Inflammatory macrophage (primary cell): ENCODE measurements at regions not wholly inside any gene's neighbourhood (a gene's known extent, or its start where the extent isn't known, plus 50 kb on each side); places are given as distances from the start of the nearest gene placed in this dataset.
"Not testable (repeated sequence)": the region's sequence is repeated elsewhere in the genome, so short reads cannot be mapped to it uniquely, and the experiment has no call there.

Source experiments
- DNase-seq, 2 donors: peaks; one replicate each; pipeline ENCODE4 v3.0.0-alpha.2; 2020 to 2022

DNA sequence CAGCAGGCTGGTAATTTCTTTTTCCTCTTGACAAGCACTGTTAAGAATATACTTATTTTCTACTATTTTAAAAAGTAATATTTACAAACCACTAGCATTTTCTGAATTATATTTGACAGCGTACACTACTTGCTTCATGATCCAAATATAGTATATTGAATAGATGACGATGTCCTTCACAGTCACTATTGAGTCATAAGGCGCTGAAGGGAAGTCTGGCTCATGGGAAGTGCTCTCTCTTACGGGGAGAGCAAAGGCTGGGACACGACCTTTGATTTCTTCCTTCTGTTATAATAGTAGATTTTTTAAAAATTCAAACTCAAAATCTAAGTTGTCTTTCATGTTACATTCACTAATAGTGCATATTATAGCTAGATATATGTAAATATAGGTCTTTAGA lies 357.1 kb downstream of the SOCS6 start:
- DNase-seq: no peak

DNA sequence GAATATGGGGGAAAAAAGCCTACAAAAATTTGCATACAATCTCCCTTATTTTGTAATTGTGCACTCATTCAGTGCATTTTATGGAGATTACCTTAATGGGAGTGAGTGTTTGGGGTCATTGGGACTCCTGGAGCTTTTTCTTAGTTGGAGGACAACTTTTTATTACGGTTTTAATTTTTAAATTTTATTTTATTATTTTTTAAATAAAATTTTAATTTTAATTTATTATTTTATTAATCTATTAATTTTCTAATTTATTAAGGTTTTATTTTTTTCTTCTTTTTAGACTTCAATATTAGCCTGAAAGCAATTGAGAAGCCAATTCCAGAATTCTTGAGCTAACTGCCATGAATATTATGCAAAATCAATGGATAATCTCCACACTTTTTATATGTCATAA lies 355.0 kb downstream of the SOCS6 start:
- no peak for DNase-seq

DNA sequence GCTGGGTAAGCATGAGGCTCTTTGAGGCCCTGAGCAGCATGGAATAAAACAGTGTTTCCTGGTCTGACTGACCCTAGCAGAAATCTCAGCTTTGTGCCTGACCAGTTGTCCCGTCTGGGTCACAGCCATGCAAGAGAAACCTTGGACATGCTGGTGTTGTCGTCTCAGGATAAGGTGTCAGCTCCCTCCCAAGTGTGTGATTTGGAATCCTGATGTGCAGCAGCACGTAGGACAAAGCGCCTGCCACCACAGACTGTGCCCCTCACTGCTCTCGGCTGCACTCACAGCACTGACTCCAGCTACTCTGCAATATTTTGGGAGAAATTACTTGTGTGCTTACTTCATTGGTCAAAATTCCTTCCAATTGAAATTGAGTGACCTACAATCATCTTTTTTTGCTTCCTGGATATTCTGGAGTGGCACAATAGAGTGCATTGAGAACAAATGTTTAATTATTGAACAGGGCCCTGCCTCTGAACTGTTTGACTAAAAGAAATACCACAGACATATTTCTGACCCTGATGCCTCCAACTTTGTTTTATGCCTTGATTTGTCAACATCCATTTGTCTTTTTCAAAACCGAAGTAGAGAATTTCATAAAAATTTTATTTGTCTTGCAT lies 352.4 kb downstream of the SOCS6 start:
- DNase-seq: no peak

DNA sequence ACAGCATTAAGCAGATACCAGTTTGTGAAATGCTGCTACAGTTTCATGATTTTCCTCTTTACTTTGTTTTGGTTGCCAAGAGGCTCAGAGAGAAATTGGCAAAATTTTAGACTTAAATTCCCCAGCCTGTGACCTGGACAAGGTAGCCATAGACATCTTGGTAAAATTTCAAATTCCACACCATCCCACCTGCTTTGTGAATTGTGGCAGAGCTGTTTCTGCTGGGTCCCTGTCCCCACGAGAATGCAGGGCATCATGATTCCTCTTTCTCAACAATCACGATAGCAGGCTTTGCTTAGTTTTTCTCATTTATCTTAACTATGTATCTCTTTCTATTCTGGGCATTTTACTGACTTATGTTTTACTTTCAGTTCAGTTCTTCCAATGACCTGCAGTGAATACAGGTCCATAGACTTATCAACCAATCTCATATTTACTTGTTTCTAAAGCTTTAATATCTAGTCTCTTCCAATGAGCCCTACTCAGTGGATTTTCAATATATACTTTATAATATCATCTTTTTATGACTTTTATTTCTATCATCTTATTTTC lies 351.6 kb downstream of the SOCS6 start:
- no peak for DNase-seq

DNA sequence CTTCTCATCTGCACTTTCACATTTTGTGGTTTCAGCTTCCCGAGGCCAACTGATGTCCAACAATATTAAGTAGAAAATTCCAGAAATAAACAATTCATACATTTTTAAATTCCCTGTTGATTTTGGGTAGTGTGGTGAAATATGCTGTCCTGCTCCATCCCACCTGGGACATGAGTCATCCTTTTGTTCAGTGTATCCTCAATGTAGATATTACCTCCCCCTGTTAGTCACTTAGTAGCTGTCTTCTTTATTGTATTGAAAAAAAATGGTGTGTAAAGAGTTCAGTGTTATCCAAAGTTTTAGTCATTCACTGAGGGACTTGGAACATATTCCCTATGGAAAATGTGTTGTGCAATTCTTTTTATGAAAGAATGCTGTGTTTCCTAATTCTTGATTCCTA lies 348.1 kb downstream of the SOCS6 start:
- no peak for DNase-seq

DNA sequence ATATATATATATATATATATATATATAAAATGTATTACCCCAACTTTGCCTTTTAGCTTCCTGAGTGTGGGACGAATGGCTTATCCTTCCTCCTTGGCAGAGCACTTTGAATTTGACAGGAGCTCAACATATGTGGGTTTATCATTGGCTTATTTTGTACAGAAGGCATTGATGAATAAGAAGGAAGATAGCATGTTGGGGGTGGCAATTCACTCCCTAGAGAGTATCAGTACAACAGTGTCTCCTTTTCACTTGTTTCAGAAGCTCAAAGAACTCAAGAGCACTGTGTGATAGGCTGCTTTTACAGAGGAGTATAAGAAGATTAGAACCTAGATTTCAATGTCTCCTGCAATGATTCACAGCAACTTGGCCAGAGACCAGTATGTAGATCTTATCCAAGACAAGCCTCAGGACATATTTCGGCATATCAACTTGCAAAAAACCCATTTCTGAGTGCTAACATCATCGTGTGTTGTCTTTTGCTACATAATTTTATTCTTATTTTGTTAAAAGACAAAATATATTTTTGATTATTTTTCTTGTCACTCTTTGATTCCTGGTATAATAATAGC lies 345.8 kb downstream of the SOCS6 start:
- DNase-seq: no peak

DNA sequence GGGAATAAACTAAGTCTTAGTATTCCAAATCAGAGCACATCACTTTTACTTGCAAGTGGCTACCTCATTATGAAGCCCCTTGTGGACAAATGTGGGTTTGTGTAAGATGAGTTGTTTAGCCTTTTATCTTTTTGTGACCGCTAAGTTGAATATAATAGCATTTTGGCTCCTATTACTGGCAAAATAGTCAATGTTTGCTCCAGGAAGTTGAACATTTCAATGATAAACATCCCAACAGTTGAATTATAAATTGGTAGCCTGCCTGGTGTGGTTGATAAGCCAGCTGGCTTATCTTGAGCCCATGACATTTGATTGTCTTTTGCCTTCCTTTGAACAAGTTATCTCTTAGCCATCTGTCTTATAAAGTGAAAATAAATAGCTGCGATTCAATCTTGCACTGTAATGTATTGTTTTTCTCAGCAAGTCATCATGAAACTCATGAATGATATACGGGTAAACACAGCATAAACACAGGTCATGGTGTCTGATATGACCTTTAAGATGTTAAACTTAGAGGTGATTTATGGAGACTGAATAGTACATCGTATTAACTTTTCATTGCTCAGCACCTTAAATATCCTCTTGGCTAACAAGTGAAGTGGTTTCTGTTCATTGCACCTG lies 338.4 kb downstream of the SOCS6 start:
- DNase-seq: no peak

DNA sequence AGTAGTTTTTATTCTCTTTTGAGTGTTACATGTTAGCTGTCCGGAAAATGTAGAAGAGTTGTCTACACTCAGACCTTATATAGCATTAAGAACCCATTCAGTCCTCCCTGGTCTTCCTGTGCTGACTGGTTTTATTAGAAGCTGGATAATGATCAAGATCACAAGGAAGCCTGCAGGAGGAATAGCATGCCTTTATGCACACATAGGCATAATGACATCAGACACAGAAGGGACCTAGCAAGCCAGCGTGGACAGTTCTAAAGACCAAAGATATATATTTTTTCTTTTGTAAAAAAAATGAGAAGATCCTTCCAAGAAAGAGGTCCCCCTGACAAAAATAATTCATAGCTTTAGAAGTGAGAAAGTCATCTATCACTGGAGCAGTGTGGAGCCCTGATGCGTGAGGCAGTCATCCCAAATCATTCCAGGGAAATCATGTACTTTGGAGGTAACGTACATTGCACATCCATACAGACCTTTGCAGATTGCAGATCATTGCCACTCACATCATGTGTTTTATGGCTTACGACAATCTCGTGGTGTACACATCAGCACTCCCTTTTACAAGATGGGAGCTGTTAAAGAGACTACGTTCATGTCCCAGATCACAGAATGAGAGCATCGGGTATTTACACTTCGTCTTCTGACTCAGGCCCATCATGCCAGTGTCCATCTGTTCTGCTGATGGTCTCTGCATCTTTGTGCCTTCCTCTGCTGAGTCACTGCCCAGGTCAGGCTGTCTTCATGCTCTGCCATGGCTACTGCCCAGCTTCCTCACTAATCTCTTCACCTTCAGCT lies 334.0 kb downstream of the SOCS6 start:
- no peak for DNase-seq

DNA sequence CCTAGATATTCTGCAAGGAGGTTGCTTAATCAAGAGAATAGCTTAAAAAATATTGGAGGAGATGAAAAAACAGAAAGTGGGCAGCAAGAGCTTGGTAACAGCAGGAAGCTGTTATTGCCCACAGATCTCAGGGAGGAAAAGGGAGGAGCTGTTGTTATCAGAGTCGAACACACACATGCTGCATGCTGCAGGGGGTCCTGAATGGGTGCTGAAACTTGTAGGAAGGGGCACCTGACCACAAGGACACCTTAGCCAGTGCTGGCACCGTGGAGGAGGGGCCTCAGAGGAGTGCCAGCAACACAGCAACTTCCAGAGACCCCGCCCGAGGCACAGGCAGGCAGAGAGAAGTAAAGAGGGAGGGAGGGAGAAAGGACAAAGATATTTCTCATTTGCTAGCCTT lies 332.9 kb downstream of the SOCS6 start:
- no peak for DNase-seq

DNA sequence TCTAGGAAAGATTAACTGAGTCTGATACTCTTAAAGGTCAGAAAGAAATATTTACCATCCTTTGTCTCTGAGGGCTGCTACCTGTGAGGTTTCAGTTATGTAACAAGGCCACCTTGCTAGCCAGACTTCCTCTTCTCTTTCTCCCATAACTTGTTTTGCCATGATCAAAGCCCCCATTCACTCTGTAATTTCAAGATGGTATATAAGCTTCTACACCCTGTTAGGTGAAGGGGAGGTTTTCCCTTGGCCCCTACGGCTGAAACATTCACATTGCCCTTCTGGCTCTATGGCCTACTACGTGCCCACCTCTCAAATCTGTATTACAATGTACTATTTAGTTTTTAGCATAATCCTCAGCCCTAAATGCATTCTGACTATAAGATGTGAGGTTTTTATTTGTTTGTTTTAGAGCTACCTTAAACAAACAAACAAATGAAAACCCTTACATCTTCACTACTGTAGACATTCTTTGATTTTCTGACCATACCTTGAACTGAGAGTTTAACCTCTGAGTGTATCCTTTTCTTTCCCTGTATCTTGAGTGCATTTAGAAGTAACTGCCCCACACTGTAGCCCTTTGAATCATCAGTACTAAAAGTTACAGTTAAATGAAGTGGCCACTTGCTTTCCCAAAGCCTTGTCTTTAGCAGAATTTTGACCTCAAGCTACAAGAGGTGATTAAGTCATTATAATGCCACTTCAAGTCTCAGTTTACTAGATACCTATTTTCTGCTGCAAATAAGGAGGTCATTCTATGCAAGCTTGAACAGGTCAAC lies 332.2 kb downstream of the SOCS6 start:
- no peak for DNase-seq

DNA sequence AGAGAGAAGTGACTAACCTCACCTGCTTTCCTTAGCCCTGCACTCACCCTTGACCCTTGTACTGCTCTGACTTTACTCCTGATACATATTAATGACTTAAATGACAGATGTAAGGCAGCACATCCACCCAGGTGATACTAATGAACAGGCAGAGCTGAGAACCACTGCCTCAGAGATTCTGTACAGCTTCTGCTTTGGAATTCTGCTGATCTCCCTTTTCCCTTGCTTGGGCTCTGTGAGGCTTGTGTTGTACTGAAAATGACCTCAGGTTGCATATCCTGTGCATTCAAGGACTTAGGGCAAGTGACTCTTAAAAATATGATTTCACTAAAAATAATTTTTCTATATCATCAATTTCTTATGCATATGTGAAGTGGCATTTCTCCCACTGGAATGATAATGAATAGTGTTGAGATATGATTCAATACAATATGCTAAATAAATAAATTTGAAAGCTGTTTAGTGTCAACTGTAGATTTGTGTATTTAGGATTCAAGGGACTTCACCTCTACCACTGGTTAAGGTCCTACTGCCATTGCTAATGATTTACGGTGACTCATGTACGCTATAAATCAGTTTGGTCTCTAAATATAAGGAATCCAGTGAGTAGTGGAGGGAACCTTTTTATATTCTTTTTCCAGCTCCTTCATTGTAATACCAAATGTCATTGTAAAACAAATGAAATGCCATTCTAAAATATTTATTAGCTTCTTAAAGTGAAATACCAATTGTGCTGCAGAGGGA lies 328.3 kb downstream of the SOCS6 start:
- DNase-seq: no peak

DNA sequence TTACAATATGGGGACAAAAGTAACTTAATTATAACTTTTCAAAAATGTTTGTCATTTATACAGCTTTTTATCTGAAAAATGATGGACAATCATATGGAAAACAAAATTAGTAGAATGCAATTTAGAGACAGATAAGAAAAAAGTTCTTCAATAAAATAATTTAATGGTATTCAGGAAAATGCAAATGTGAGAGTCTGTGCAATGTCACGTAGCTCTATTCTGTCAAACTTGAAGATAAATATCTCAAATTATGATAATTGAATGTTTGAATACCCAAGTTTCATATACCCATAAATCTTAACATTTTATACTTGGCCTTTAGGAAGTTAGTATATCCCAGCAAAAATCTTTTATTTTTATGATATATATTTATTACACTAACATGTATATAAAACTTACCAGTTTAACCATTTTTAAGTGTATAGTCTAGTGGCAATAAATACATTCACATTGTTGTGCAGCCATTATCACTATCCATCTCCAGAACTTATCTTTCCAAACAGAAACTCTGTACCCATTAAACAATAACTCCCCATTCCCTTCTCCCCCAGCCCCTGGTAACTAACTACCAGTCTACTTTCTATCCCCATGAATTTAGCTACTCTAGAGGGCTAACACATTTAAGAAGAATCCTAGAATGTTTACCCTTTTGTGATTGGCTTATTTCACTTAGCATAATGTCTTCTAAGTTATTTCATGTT lies 311.5 kb downstream of the SOCS6 start:
- no peak for DNase-seq

DNA sequence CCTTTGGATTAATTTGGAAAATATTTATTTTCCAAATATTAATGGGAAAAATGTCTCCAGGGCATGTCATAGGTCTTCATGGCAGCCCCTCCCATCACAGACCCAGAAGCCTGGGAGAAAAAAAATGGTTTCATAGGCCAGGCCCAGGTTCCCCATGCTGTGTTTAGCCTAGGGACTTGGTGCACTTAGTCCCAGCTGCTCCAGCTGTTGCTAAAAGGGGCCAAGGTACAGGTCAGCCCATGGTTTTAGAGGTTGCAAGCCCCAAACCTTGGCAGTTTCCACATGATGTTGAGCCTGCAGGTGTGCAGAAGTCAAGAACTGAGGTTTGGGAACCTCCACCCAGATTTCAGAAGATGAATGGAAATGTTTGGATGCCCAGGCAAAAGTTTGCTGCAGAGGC lies 309.6 kb downstream of the SOCS6 start:
- no peak for DNase-seq

DNA sequence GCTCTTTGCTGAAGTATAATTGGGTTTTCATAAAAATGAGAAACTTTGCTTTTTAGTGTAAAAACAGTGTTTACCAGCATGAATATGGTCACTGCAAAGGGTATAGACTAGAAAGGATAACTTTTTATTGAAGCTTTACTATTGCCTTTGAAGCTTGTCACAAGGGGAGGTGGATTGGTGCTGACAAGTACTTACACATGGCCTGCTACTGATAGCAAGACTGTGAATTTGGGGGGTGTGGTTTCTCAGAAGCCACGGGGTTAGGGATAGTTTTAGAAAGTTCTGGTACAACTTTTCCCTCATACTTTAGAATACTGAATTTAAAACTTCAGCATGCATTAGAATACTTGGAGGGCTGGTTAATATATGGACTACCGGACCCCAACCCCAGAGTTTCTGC lies 294.1 kb downstream of the SOCS6 start:
- DNase-seq: no peak

DNA sequence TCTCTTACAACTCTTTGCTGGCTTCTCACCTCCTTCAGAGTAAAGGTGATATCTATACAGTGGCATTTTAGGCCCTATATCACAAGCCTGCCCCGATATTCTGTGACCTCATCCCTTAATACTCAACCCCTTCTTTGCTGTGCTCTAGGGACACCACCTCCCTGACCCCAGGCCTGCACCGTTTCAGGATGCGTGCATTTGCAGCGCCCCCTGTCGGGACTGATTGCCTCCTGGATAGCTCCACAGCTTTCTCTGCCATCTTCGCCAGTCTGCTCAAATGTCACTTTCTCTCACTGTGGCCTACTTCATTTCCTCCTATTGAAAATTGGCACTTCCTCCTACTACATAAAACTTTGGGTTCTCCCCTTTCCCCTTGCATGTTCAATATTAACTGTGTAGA lies 289.6 kb downstream of the SOCS6 start:
- no peak for DNase-seq

DNA sequence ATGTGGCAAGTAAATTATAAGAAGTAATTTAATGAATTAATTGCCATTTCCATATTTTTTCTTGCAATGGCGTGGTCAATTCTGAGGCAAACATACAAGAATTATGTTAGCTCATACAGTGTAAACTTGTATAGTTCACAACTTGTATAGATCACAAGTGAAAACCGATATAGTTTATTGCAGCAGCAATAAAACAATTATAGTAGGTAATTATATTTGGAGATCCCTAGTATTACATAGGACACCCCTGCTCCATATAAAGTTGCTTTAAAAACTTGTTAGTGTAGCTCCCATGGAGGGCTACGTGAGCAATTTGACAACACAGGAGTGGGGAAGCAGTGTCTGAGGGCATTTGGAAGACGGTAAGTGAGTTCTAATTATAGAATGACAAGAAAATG lies 288.2 kb downstream of the SOCS6 start:
- DNase-seq: no peak

DNA sequence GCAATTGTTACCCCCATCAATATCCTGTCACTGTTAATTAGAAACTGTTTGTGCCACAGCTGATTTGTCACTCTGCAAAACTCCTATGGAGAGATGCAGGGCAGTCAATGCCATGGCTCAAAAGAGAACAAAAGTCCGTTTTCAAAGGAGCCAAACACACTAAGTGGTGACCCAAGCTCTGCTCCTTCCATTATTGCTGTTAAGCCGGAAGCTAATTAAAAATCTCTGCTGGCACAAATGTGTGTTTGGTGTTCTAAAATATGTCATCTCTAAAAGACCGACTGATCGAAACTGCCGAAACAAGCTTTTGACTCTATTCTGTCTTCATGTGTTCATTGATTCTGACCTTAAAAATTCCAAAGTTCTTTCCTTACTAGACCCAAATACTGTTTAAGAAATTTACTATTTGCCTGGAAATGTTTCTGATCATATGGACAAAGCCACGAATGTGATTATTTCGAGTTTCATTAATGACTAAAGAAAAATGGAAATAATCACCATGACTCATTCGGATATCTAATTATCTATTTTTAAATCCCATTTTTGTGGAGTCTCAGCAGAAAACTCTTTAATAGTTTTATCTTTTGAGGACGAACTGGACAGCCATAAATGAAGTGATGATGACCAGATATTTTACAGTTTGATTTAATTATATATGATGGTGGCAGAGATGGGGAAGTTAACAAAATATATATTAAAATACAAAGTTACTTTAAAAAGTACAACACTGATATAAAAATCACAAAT lies 287.6 kb downstream of the SOCS6 start:
- no peak for DNase-seq

DNA sequence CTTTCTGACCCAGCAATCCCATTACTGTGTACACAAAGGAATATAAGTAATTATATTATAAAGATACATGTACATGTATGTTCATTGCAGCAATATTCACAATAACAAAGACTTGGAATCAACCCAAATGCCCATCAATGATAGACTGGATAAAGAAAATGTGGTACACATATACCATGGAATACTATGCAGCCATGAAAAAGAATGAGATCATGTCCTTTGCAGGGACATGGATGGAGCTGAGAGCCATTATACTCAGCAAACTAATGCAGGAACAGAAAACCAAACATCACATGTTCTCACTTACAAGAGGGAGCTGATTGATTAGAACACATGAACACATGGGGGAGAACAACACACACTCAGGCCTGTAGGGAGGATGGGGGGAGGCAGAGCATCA lies 286.1 kb downstream of the SOCS6 start:
- not testable (repeated sequence) for DNase-seq

DNA sequence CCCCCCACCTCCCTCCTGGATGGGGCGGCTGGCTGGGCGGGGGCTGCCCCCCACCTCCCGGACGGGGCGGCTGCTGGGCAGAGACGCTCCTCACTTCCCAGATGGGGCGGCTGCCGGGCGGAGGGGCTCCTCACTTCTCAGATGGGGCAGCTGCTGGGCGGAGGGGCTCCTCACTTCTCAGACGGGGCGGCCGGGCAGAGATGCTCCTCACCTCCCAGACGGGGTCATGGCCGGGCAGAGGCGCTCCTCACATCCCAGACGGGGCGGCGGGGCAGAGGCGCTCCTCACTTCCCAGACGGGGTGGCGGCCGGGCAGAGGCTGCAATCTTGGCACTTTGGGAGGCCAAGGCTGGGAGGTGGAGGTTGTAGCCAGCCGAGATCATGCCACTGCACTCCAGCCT lies 280.8 kb downstream of the SOCS6 start:
- DNase-seq: not testable (repeated sequence)

DNA sequence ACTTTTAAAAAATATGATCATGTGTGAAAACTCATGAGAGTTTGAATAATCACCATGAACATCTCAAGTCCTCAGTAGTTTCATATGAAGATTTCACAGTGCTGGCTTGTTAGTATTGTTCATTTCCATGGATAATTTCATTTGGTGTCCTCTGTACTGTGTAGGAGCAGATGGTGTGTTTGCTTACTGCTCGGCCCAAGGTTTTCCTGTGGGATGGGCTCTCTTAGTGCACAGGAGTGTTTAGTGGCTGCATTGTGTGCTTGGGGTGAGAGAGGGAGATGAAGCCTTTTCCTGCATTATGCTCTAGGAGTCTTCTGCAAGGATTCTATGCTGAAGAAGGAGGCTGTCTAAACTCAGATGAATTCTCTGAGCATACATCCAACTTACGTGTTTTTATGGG lies 270.6 kb downstream of the SOCS6 start:
- DNase-seq: no peak

DNA sequence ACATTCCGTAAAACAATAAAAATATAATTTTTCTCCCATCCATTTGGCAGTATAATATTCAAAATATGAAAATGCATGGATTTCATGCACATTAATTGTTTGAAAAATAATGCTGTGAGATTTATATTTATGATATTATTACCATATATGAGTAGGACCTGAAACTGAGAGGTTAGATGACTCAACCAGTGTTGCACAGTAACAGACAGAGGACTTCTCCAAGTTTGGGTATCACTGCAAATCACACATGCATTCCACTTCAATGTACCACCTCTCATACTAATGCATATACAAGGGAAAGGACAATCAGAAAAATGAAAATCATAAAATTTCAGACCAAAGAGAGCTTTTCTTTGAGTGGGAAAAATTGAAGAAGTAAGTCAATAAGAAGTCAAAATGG lies 269.5 kb downstream of the SOCS6 start:
- no peak for DNase-seq
